GM23338 (cell line): ENCODE measurements at regions not wholly inside any gene's neighbourhood (a gene's known extent, or its start where the extent isn't known, plus 50 kb on each side); places are given as distances from the start of the nearest gene placed in this dataset.

Source experiments
- CREB1 ChIP-seq: fragments of 250-450 bp; sonication (Bioruptor Pico); IDR thresholded peaks from 2 replicates; pipeline ENCODE4 v1.5.0; 2020; ENCODE audit warnings: low read depth, mild to moderate bottlenecking, moderate library complexity
- CTCF ChIP-seq, 2 experiments: fragments of 200-600 bp in 1 of 2; sonication (generic) in 1 of 2; conservative IDR thresholded peaks; 2 replicates each; pipeline versions ENCODE4 v1.5.1 to v1.6.1; 2016 to 2017; ENCODE audit warnings: antibody characterized with exemption in 2 of 2, low read depth in 2 of 2, mild to moderate bottlenecking in 2 of 2, moderate library complexity in 1 of 2
- EZH2 ChIP-seq: fragments of 200-600 bp; sonication (generic); IDR thresholded peaks from one replicate; pipeline ENCODE4 v1.8.0; 2017; ENCODE audit warnings: antibody characterized with exemption, mild to moderate bottlenecking, low read depth; ENCODE audit not compliant: unreplicated experiment
- NANOG ChIP-seq: IDR thresholded peaks from 2 replicates; pipeline ENCODE4 v1.6.1; 2016; ENCODE audit warnings: antibody characterized with exemption, borderline replicate concordance
- POLR2AphosphoS5 ChIP-seq: IDR thresholded peaks from 2 replicates; pipeline ENCODE4 v1.6.1; 2016; ENCODE audit warnings: antibody characterized with exemption, low read depth
- REST ChIP-seq: IDR thresholded peaks from one replicate; pipeline ENCODE4 v1.6.1; 2018; ENCODE audit warnings: antibody characterized with exemption; ENCODE audit not compliant: unreplicated experiment
- ZNF331 ChIP-seq: fragments of 250-450 bp; sonication (Bioruptor Pico); IDR thresholded peaks from 2 replicates; pipeline ENCODE4 v1.5.0; 2020; ENCODE audit warnings: low read depth, mild to moderate bottlenecking, moderate library complexity

- TF ChIP-seq POLR2AphosphoS5, result no peak
- TF ChIP-seq REST, result no peak
- no peak for TF ChIP-seq EZH2
- no peak for TF ChIP-seq CTCF (conservative IDR thresholded peaks at IDR 0.05; ENCODE audit: low read depth in 2 of 2)
- no peak for TF ChIP-seq CREB1 (CRISPR knock-in tag)
- no peak for TF ChIP-seq ZNF331 (CRISPR knock-in tag)
- no peak for TF ChIP-seq NANOG
Measured at GRCh38 chr1:238722812-238723211, 663.6 kb upstream of the CHRM3 start.
